ENCODE measurements at regions not wholly inside any gene's neighbourhood (a gene's known extent, or its start where the extent isn't known, plus 50 kb on each side); places are given as distances from the start of the nearest gene placed in this dataset.
A peak's percentile ranks its signal among the peaks of the same experiment; 100 is the strongest.

GRCh38 chr6:104473021-104473429, 386.7 kb downstream of the HACE1 start:
- TF ChIP-seq SMC3 (conservative IDR thresholded peaks at IDR 0.05; ENCODE audit: poor library complexity) (no peak), TAF1 (IDR thresholded peaks at IDR 0.05; ENCODE audit: low read depth) (no peak), POLR2AphosphoS5 (IDR thresholded peaks at IDR 0.05) (no peak), MXI1 (conservative IDR thresholded peaks at IDR 0.05; ENCODE audit: poor library complexity, severe bottlenecking) (no peak), CTCF (IDR thresholded peaks at IDR 0.05; ENCODE audit: poor library complexity, severe bottlenecking) (no peak), EZH2 (IDR thresholded peaks at IDR 0.05; ENCODE audit: borderline replicate concordance, insufficient read depth, low read length, poor library complexity, severe bottlenecking) (no peak), REST (IDR thresholded peaks at IDR 0.05; ENCODE audit: borderline replicate concordance) (no peak), EP300 (conservative IDR thresholded peaks at IDR 0.05; ENCODE audit: poor library complexity, severe bottlenecking) (no peak), RAD21 (conservative IDR thresholded peaks at IDR 0.05) (no peak)
- Histone ChIP-seq H3K27ac (ENCODE audit: low read length) (peak overlapping the region; percentile 15), H3K9me3 (ENCODE audit: low read length) (no peaks in the 10 kb centered on the region), H3K4me2 (ENCODE audit: low read length) (peak overlapping the region; percentile 33), H3K9ac (ENCODE audit: low read length) (peak overlapping the region; percentile 25), H3K9me2 (ENCODE audit: insufficient read depth, low read length) (no peaks in the 10 kb centered on the region), H2AFZ (ENCODE audit: low read depth, low read length) (no peak overlapping the region), H4K20me1 (ENCODE audit: insufficient read depth) (no peaks in the 10 kb centered on the region), H3F3A (ENCODE audit: insufficient read depth, low read length, poor library complexity, severe bottlenecking) (no peaks in the 10 kb centered on the region), H3K79me2 (replicated peaks; ENCODE audit: insufficient read depth, low read length) (no peaks in the 10 kb centered on the region), H3K36me3 (ENCODE audit: insufficient read depth, low read length) (no peaks in the 10 kb centered on the region), H3K27me3 (ENCODE audit: insufficient read depth, low read depth, low read length) (no peaks in the 10 kb centered on the region), H3K4me3 (ENCODE audit: low read length) (peak overlapping the region; percentile 35)

- H3K36me3 ChIP-seq (ENCODE audit: insufficient read depth, low read length), result no peaks in the 10 kb centered on the region
- H3K9me2 ChIP-seq (ENCODE audit: insufficient read depth, low read length), result no peaks in the 10 kb centered on the region
- H3K27ac ChIP-seq (ENCODE audit: low read length), result peak overlapping the region; percentile 15
- H3K4me3 ChIP-seq (ENCODE audit: low read length), result peak overlapping the region; percentile 35
- no peaks in the 10 kb centered on the region for H3K79me2 ChIP-seq (replicated peaks; ENCODE audit: insufficient read depth, low read length)
- TF ChIP-seq MXI1 (conservative IDR thresholded peaks at IDR 0.05; ENCODE audit: poor library complexity, severe bottlenecking) (no peak), POLR2AphosphoS5 (IDR thresholded peaks at IDR 0.05) (peak; percentile 86), EZH2 (IDR thresholded peaks at IDR 0.05; ENCODE audit: borderline replicate concordance, insufficient read depth, low read length, poor library complexity, severe bottlenecking) (no peak), EP300 (conservative IDR thresholded peaks at IDR 0.05; ENCODE audit: poor library complexity, severe bottlenecking) (peak; percentile 76), TAF1 (IDR thresholded peaks at IDR 0.05; ENCODE audit: low read depth) (no peak), RAD21 (conservative IDR thresholded peaks at IDR 0.05) (no peak), SMC3 (conservative IDR thresholded peaks at IDR 0.05; ENCODE audit: poor library complexity) (peak; percentile 26), REST (IDR thresholded peaks at IDR 0.05; ENCODE audit: borderline replicate concordance) (peak; percentile 50), CTCF (IDR thresholded peaks at IDR 0.05; ENCODE audit: poor library complexity, severe bottlenecking) (no peak)
- peak overlapping the region; percentile 33 for H3K4me2 ChIP-seq (ENCODE audit: low read length)
- H3K27me3 ChIP-seq (ENCODE audit: insufficient read depth, low read depth, low read length), result no peaks in the 10 kb centered on the region
- no peaks in the 10 kb centered on the region for H4K20me1 ChIP-seq (ENCODE audit: insufficient read depth)
- no peaks in the 10 kb centered on the region for H3F3A ChIP-seq (ENCODE audit: insufficient read depth, low read length, poor library complexity, severe bottlenecking)
- H2AFZ ChIP-seq (ENCODE audit: low read depth, low read length), result no peak overlapping the region
- H3K9me3 ChIP-seq (ENCODE audit: low read length), result no peaks in the 10 kb centered on the region
- H3K9ac ChIP-seq (ENCODE audit: low read length), result peak overlapping the region; percentile 25
Observed at GRCh38 chr6:104472021-104472901, 387.5 kb downstream of the HACE1 start.
